Ishikawa (cell line): ENCODE measurements at regions not wholly inside any gene's neighbourhood (a gene's known extent, or its start where the extent isn't known, plus 50 kb on each side); places are given as distances from the start of the nearest gene placed in this dataset.

Source experiments
- CEBPB ChIP-seq: IDR thresholded peaks from 2 replicates; pipeline ENCODE4 v1.6.1; 2012
- CREB1 ChIP-seq: IDR thresholded peaks from 2 replicates; pipeline ENCODE4 v1.6.1; 2012; ENCODE audit warnings: low read depth
- EGR1 ChIP-seq: IDR thresholded peaks from 2 replicates; pipeline ENCODE4 v1.6.1; 2012
- EP300 ChIP-seq: IDR thresholded peaks from 2 replicates; pipeline ENCODE4 v1.6.1; 2012; ENCODE audit warnings: borderline replicate concordance
- FOXM1 ChIP-seq: IDR thresholded peaks from 2 replicates; pipeline ENCODE4 v1.6.1; 2012; ENCODE audit warnings: low read depth, borderline replicate concordance
- NFIC ChIP-seq: IDR thresholded peaks from 2 replicates; pipeline ENCODE4 v1.6.1; 2012
- RAD21 ChIP-seq: IDR thresholded peaks from 2 replicates; pipeline ENCODE4 v1.6.1; 2012; ENCODE audit warnings: low read depth
- TAF1 ChIP-seq: IDR thresholded peaks from 2 replicates; pipeline ENCODE4 v1.6.1; 2012; ENCODE audit warnings: low read depth, mild to moderate bottlenecking
- TCF12 ChIP-seq: IDR thresholded peaks from 2 replicates; pipeline ENCODE4 v1.6.1; 2012; ENCODE audit warnings: low read depth
- TEAD4 ChIP-seq: IDR thresholded peaks from 2 replicates; pipeline ENCODE4 v1.6.1; 2012
- YY1 ChIP-seq: IDR thresholded peaks from 2 replicates; pipeline ENCODE4 v1.6.1; 2012; ENCODE audit warnings: low read depth
- ZBTB7A ChIP-seq: IDR thresholded peaks from 2 replicates; pipeline ENCODE4 v1.6.1; 2012; ENCODE audit warnings: low read depth
- TF ChIP-seq, protein P1 (sequence below): IDR thresholded peaks from 2 replicates; pipeline ENCODE4 v1.6.1; 2012; ENCODE audit warnings: low read depth, mild to moderate bottlenecking
- TF ChIP-seq, protein P2 (sequence below): IDR thresholded peaks from 2 replicates; pipeline ENCODE4 v1.6.1; 2012
- TF ChIP-seq, protein P3 (sequence below): IDR thresholded peaks from 2 replicates; pipeline ENCODE4 v1.6.1; 2012

DNA sequence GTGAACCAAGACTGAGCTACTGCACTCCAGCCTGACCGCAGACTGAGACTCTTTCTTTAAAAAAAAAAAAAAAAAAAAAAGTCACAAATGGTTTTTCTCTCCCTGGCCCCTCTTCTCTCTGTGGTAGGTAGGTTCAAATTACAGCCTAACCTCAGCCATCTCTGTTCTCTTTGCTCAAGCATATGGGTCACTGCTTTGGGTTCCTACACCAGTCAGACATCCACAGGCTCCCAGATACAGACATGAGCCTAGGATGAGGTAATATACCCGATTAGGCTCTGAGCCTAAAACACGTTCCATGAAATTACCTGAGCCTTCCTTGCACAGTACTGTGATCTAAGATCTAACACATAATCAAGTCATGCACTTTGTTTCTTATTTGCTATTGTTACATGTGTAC, 90.5 kb upstream of the JAK1 start:
- TF ChIP-seq, protein P1, sequence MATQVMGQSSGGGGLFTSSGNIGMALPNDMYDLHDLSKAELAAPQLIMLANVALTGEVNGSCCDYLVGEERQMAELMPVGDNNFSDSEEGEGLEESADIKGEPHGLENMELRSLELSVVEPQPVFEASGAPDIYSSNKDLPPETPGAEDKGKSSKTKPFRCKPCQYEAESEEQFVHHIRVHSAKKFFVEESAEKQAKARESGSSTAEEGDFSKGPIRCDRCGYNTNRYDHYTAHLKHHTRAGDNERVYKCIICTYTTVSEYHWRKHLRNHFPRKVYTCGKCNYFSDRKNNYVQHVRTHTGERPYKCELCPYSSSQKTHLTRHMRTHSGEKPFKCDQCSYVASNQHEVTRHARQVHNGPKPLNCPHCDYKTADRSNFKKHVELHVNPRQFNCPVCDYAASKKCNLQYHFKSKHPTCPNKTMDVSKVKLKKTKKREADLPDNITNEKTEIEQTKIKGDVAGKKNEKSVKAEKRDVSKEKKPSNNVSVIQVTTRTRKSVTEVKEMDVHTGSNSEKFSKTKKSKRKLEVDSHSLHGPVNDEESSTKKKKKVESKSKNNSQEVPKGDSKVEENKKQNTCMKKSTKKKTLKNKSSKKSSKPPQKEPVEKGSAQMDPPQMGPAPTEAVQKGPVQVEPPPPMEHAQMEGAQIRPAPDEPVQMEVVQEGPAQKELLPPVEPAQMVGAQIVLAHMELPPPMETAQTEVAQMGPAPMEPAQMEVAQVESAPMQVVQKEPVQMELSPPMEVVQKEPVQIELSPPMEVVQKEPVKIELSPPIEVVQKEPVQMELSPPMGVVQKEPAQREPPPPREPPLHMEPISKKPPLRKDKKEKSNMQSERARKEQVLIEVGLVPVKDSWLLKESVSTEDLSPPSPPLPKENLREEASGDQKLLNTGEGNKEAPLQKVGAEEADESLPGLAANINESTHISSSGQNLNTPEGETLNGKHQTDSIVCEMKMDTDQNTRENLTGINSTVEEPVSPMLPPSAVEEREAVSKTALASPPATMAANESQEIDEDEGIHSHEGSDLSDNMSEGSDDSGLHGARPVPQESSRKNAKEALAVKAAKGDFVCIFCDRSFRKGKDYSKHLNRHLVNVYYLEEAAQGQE: no peak
- no peak for TF ChIP-seq TCF12
- no peak for TF ChIP-seq EP300
- no peak for TF ChIP-seq TEAD4
- TF ChIP-seq TAF1: no peak
- TF ChIP-seq, protein P2, sequence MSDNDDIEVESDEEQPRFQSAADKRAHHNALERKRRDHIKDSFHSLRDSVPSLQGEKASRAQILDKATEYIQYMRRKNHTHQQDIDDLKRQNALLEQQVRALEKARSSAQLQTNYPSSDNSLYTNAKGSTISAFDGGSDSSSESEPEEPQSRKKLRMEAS: no peak
- TF ChIP-seq RAD21: no peak
- TF ChIP-seq, protein P3, sequence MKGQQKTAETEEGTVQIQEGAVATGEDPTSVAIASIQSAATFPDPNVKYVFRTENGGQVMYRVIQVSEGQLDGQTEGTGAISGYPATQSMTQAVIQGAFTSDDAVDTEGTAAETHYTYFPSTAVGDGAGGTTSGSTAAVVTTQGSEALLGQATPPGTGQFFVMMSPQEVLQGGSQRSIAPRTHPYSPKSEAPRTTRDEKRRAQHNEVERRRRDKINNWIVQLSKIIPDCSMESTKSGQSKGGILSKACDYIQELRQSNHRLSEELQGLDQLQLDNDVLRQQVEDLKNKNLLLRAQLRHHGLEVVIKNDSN: no peak
- no peak for TF ChIP-seq EGR1
- no peak for TF ChIP-seq FOXM1
- no peak for TF ChIP-seq NFIC
- TF ChIP-seq ZBTB7A: no peak
- no peak for TF ChIP-seq CREB1
- TF ChIP-seq YY1: no peak
- no peak for TF ChIP-seq CEBPB

DNA sequence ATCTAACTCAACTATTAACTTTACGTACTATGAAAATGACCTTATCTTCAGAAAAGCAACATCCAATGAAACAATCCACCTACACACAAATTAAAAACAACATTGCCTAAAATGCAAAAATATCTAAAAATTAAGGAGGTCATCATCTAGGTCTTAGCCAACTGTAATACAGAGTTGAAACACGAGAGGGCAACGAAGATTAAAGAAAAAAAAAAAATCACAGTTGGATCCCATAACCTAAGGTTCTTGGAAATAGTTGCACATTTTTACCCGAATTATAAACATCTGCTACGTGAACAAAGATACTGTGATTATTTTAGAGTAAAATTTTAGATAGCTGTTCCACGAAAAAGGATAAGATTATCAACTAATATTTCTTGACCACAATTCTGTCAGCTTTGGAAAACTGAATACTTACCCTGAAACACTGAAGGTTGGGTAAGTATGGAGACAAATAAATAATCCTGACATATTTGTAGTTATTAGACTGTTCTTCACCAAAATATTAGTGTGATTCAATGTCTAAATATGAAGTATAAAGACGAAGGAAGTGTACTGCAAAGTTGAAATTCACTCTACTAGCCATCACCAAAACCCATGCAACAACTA, 88.0 kb upstream of the AK4 start:
- TF ChIP-seq RAD21 (peak; percentile 54), EP300 (no peak)

DNA sequence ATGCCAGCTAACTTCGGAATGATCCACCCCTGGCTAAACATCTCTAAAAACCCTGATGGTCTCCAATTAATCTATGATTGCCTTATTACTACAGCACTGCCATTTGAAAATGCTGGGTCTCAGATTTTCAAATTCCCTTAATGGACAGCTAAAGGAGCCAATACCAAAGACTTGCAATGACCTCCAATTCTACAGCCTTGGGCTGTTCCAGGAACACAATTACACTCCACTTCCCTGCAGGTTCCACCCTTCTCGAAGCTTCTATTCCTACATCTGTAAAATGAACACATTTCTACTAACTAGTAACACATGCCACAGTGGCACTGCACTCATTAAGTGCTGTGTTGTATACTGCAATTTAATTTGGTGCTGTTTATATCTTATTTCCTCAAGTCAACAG, 85.7 kb upstream of the AK4 start:
- TF ChIP-seq ZBTB7A (no peak), EGR1 (no peak), CEBPB (no peak), TAF1 (no peak), RAD21 (no peak), YY1 (no peak), TCF12 (no peak), NFIC (no peak), CREB1 (no peak), FOXM1 (no peak), EP300 (no peak), TEAD4 (no peak)
- TF ChIP-seq, protein P2: no peak
- TF ChIP-seq, protein P1: no peak
- TF ChIP-seq, protein P3: no peak

DNA sequence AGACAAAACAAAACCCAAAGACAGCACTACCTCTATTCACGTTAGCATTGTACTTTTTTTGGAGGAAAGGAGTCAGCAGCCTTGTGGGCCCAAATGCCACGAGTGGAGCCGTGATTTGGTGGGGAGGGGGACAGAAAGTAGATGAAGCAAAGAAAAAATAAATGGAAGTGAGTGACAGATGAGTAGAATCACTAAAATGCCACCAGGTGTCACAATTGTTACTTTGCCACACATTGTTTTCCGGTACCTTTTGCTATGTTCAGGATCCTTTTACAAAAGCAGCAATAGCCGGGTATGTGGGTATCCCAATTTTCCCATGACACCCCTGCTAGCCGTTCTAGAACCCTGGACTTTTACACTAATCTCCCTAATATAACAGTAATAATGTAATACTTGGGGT, 85.0 kb upstream of the AK4 start:
- TF ChIP-seq, protein P3: no peak
- TF ChIP-seq RAD21 (peak; percentile 29), YY1 (no peak)

DNA sequence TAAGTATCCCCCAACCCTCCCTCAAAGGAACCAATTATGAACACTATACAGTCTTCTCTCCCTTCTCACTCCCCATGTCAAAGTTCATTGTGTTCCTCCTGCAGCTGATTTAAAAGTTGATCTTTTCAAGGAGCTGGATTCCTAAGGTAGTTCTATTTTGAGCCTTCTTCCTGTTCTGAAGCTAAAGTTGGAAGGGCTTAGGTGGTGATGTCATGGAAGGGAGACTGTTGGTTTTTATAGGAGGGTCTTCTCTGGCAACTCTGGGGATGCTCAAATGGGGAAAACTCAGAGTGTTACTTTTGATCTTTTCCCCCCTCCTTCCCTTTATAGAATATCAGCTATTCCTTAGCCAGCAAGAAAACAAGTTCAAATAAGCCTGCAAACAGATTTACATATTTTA, 83.0 kb upstream of the AK4 start:
- TF ChIP-seq, protein P2: no peak
- TF ChIP-seq TAF1 (no peak), ZBTB7A (no peak), TEAD4 (no peak), CREB1 (no peak), CEBPB (no peak), NFIC (no peak), EP300 (no peak), FOXM1 (no peak), TCF12 (no peak), RAD21 (no peak)
- TF ChIP-seq, protein P3: no peak
- TF ChIP-seq, protein P1: no peak
